BJ (cell line): ENCODE measurements at regions not wholly inside any gene's neighbourhood (a gene's known extent, or its start where the extent isn't known, plus 50 kb on each side); places are given as distances from the start of the nearest gene placed in this dataset.
"Not testable (repeated sequence)": the region's sequence is repeated elsewhere in the genome, so short reads cannot be mapped to it uniquely, and the experiment has no call there.

Experiments used
- CTCF ChIA-PET: fragments of 350-600 bp; formaldehyde crosslinking; extraction: SDS; loops from one replicate; lab custom pipeline; 2021; ENCODE audit warnings: antibody characterized with exemption, inconsistent platforms; lab: Yijun Ruan, JAX
- POLR2A ChIA-PET: fragments of 300-600 bp; sonication (Branson Sonifier 250); formaldehyde crosslinking; extraction: SDS; loops from one replicate; lab custom pipeline; 2021; ENCODE audit warnings: antibody characterized with exemption; lab: Charles Lee
- DNase-seq: peaks from one replicate; pipeline ENCODE4 v3.0.0-alpha.2; 2011; ENCODE audit warnings: low read depth
- H3K27me3 ChIP-seq: 2 replicates; pipeline ENCODE4 v1.6.0; 2011; ENCODE audit warnings: low read length; ENCODE audit not compliant: control insufficient read depth, insufficient read depth
- H3K36me3 ChIP-seq: 2 replicates; pipeline ENCODE4 v1.5.1; 2011; ENCODE audit warnings: low read length; ENCODE audit not compliant: control insufficient read depth, insufficient read depth
- H3K4me3 ChIP-seq: 2 replicates; pipeline ENCODE4 v1.5.1; 2011; ENCODE audit warnings: low read depth, mild to moderate bottlenecking, control low read depth, low read length
- TF ChIP-seq, protein P1 (sequence below): IDR thresholded peaks from 2 replicates; pipeline ENCODE4 v1.5.1; 2011; ENCODE audit warnings: low read depth, mild to moderate bottlenecking, control low read depth, inconsistent platforms, low read length, moderate library complexity; ENCODE audit not compliant: insufficient read depth

DNA sequence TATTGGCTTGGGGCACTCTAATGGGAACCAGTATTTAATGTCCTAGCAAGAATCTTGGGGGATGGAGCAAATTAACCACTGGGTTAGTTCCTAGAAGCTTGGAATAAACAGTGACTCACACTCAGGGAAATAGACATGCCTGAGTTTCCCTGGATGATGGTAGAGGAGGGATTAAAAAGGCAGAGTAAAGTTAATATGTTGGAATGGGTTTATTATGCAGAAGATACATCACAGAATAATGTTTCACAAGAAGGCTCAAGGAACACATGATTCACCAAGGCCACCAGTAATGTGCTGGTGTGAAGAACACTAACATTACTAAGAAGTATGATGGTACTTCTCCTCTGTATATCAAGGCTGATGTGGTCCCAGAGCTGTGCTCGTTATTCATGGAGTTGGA lies 752.9 kb upstream of the SEMA6A start:
- POLR2A ChIA-PET, result no interaction called here
- no peak overlapping the region for H3K4me3 ChIP-seq
- CTCF ChIA-PET, result no interaction called here
- TF ChIP-seq, protein P1, sequence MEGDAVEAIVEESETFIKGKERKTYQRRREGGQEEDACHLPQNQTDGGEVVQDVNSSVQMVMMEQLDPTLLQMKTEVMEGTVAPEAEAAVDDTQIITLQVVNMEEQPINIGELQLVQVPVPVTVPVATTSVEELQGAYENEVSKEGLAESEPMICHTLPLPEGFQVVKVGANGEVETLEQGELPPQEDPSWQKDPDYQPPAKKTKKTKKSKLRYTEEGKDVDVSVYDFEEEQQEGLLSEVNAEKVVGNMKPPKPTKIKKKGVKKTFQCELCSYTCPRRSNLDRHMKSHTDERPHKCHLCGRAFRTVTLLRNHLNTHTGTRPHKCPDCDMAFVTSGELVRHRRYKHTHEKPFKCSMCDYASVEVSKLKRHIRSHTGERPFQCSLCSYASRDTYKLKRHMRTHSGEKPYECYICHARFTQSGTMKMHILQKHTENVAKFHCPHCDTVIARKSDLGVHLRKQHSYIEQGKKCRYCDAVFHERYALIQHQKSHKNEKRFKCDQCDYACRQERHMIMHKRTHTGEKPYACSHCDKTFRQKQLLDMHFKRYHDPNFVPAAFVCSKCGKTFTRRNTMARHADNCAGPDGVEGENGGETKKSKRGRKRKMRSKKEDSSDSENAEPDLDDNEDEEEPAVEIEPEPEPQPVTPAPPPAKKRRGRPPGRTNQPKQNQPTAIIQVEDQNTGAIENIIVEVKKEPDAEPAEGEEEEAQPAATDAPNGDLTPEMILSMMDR, result no peak
- no peaks in the 10 kb centered on the region for H3K36me3 ChIP-seq
- no peak for DNase-seq
- H3K27me3 ChIP-seq, result no peaks in the 10 kb centered on the region

DNA sequence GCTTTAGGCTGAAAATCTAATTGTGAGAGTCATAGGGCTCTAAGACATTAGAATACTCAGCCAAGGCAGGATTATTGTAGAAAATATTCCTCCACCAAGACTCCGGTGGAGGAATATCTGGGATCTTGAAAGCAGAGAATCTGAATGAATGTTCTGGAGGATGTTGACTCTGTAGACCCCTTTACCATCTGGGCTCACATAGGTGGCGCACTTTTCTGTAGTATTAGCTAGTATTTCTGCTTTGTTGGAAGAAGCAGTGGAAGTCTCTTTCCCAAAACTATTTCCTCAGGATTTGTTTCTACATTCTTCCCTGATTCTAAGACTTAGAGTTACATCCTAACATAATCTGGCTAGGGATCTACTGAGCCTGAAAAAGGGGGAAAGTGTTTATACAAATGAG lies 752.4 kb upstream of the SEMA6A start:
- DNase-seq, result no peak
- TF ChIP-seq, protein P1, result no peak
- Histone ChIP-seq H3K27me3 (no peaks in the 10 kb centered on the region), H3K36me3 (no peaks in the 10 kb centered on the region), H3K4me3 (no peak overlapping the region)
- ChIA-PET POLR2A (no interaction called here), CTCF (no interaction called here)

DNA sequence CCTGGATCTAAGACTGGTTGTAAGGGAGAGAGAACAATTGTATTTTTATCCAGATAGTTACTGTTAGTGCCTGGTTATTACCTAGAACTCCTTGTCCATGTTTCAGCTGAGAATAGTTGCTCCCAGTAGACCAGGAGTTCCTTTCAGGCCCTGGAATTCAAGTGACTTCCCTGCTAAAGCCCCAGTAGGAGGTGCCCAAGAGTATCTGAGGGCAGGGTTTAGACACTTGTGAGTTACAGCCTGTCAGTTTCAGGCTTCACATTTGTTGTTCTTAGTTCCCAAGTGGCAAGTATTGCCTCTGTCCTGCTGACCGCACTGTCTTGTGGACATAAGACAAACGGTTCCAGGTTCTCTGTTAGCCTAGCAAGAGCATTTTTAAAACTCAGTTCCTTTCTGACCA lies 743.9 kb upstream of the SEMA6A start:
- Histone ChIP-seq H3K36me3 (no peaks in the 10 kb centered on the region), H3K4me3 (no peak overlapping the region), H3K27me3 (no peaks in the 10 kb centered on the region)
- ChIA-PET CTCF (no interaction called here), POLR2A (no interaction called here)
- DNase-seq, result no peak
- TF ChIP-seq, protein P1, result no peak

DNA sequence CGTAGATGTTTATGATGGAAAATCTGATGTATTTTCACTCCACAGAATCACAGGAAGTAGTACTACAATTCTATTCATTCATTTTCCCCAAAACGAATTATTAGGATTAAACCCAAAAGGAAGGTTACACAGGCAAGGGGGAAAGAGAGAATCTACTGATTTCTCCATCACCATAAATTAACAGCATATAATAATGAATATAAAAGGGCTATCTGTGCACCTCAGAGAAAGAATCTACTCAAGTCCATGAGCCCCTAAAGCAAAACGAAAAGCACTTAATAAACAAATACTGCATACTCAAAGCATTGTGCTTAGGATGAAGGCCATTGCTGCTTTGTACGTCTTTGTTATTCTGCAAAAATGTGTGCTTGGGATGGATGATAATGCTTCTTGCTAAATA lies 740.5 kb upstream of the SEMA6A start:
- ChIA-PET CTCF (no interaction called here), POLR2A (no interaction called here)
- Histone ChIP-seq H3K4me3 (no peak overlapping the region), H3K27me3 (no peaks in the 10 kb centered on the region), H3K36me3 (no peaks in the 10 kb centered on the region)
- DNase-seq, result no peak
- TF ChIP-seq, protein P1, result no peak

DNA sequence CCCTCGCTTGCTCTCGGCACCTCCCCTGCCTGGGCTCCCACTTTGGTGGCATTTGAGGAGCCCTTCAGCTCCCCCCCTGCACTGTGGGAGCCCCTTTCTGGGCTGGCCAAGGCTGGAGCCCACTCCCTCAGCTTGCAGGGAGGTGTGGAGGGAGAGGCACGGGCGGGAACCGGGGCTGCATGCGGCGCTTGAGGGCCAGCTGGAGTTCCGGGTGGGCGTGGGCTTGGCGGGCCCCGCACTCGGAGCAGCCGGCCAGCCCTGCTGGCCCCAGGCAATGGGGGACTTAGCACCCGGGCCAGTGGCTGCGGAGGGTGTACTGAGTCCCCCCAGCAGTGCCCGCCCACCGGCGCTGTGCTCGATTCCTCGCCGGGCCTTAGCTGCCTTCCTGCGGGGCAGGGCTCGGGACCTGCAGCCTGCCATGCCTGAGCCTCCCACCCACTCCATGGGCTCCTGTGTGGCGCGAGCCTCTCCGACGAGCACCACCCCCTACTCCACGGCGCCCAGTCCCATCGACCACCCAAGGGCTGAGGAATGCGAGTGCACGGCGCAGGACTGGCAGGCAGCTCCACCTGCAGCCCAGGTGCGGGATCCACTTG lies 730.0 kb upstream of the SEMA6A start:
- DNase-seq, CTCF ChIA-PET, H3K36me3 ChIP-seq, POLR2A ChIA-PET, H3K27me3 ChIP-seq, H3K4me3 ChIP-seq: not testable (repeated sequence)

DNA sequence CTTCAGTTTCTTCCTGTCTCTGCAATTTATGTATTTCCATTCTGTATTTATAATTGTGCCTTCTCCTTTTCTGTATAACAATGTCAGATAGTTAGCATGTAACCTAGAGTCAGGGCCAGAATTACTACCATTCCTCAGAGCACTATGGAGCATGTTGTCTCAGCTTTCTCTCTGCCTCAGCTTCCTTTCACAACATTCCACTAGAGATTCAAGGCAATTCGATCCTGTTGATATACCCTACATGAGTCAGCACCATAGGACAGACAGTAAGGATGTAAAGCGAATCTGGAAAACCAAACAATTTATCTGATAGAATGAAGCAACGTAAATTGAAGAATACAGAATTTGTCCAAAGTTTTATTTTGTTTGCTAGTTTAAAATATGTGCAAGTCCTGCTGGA lies 728.3 kb upstream of the SEMA6A start:
- POLR2A ChIA-PET, result no interaction called here
- Histone ChIP-seq H3K36me3 (no peaks in the 10 kb centered on the region), H3K4me3 (no peak overlapping the region), H3K27me3 (no peaks in the 10 kb centered on the region)
- CTCF ChIA-PET, result no interaction called here
- TF ChIP-seq, protein P1, result no peak
- DNase-seq, result no peak
